GM19324 (cell line): ENCODE measurements at regions not wholly inside any gene's neighbourhood (a gene's known extent, or its start where the extent isn't known, plus 50 kb on each side); places are given as distances from the start of the nearest gene placed in this dataset.
"Not testable (repeated sequence)": the region's sequence is repeated elsewhere in the genome, so short reads cannot be mapped to it uniquely, and the experiment has no call there.

Source experiments
- ATAC-seq: cut with Tn5 transposase; IDR thresholded peaks from one replicate; pipeline ENCODE4 v1.9.1; 2021; ENCODE audit warnings: mild to moderate bottlenecking, moderate library complexity; ENCODE audit not compliant: unreplicated experiment, low FRiP score

- no peak for ATAC-seq
These were observed 738.8 kb upstream of the SGO1 start for GRCh38 chr3:20924646-20925385.

- not testable (repeated sequence) for ATAC-seq
These were observed 735.1 kb upstream of the SGO1 start for GRCh38 chr3:20921112-20921511.

DNA sequence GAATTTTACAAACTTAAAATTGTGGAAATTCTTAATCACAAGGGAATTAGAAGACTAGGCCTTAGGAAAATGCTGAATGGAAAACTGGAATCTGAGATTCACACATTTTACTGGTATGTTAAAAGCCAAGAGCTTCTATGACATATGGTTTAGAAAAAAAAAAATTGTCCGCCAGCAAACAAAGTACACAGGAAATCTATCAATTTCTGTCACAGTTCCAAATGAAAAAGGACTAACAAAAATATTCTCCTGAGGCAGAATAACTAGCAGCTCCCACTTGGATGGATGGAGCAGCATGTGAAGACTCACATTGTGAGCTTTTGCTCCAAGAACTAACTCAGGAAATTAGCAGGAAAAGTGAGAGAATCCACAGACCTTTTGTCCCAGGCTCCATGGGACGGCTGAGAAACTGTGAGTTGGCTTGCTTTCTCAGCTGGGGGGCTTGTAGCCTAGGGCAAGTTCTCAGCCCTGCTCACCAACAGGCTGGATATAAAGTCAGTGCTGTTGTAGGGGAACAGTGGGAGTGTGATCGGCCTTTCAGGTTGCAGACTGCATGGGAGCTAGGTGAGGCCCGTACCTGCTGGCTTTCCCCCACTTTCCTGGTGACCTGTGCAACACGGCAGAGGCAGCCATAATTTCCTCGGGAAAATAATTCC lies 731.1 kb upstream of the SGO1 start:
- no peak for ATAC-seq

DNA sequence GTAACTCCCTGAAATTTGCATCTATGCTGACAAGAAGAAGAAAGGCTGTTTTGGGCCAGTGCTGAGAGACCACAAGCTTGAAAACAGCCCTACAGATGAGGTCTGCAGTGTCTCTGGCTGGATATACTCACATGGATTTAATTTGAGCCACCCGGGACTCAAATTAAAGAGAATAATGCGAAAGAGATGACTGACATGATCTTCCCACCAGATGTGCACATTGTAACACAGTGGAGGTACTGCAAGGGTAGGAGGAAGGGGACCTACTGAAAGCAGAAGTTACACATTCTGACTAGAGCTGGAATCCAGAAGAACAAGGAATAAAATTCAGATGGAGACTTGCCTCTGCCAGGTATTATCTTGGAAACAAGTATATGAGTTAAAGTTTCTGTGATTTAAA lies 728.3 kb upstream of the SGO1 start:
- ATAC-seq: no peak

DNA sequence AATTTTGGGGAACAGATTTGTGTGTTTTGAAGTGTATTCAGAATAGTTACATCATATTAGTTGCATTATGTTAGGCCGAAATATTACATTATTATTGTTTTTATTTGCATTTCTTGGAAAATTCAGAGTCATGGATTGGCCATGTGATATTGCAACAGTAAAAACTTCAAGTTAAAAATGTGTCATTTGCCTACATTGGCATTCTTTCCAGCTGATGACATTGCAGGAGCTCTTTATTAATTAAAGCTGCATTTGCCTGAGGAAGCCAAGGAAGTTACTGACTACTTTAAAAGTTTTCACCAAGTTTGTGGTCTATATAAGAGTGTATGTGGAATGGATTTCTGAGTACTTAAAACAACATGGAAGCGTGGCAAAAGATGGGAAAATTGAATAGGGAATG lies 726.4 kb upstream of the SGO1 start:
- ATAC-seq: no peak

GRCh38 chr3:20909511-20909910 lies 723.5 kb upstream of the SGO1 start:
- ATAC-seq: no peak

- no peak for ATAC-seq
These were observed 719.3 kb upstream of the SGO1 start for GRCh38 chr3:20905210-20905805.

DNA sequence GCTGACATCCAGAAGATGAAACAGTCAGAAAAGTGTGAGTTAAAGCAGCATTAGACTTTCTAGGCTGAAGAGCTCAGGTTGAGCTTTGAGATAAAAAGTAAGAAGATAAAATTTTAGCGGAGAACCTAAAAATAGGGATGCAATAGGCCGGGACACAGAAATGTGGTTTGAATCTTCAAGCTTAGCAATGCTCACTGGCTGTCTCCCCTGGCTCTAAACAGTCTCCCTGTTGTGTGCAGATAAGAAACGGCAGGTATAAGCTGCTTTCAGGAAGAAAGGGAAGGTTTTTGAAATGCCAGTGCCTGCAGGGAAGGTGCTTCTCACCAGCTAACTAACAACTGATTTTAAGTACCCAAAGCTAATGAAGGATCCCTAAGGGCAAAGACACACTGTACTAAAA lies 718.7 kb upstream of the SGO1 start:
- ATAC-seq: no peak

- no peak for ATAC-seq
These were observed 713.0 kb upstream of the SGO1 start for GRCh38 chr3:20898962-20899361.

- ATAC-seq: no peak
These were observed 704.1 kb upstream of the SGO1 start for GRCh38 chr3:20890111-20890519.

DNA sequence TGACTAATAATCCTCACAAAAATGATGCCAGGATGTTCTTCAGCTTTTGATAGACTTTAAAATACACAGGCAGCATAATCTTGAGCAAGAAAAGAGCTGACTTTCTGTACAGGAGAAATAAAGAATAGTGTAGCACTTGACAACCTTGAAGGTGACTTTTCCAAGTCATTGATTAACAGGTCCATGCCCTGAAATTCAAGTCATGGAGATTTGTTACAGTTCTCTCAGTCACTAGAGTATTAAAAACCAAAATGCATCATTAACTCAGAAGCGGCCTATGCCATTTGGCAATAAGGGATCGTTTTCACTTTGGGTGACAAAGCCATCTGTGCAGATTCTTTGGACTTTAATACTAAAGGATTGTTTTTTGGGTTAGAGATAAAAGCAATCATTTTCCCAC lies 692.7 kb upstream of the SGO1 start:
- no peak for ATAC-seq

DNA sequence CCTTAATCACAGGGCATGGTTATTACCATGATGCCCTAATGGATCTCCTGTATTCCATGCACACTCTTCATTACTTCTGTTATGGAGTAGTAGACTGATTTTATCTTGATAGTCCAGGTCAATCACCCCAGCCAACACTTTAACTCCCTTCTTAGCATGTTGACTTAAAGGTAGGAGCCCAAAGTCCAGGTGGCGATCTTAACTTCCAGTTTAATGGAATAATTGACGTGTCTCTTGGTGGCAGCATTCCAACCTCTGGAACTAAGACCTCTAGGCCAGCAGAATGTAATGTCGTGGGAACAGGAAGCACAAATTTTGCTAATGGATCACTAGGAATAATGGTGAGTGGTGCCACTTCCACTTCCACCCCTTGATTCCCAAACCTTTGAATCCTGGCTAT lies 687.2 kb upstream of the SGO1 start:
- ATAC-seq: no peak

DNA sequence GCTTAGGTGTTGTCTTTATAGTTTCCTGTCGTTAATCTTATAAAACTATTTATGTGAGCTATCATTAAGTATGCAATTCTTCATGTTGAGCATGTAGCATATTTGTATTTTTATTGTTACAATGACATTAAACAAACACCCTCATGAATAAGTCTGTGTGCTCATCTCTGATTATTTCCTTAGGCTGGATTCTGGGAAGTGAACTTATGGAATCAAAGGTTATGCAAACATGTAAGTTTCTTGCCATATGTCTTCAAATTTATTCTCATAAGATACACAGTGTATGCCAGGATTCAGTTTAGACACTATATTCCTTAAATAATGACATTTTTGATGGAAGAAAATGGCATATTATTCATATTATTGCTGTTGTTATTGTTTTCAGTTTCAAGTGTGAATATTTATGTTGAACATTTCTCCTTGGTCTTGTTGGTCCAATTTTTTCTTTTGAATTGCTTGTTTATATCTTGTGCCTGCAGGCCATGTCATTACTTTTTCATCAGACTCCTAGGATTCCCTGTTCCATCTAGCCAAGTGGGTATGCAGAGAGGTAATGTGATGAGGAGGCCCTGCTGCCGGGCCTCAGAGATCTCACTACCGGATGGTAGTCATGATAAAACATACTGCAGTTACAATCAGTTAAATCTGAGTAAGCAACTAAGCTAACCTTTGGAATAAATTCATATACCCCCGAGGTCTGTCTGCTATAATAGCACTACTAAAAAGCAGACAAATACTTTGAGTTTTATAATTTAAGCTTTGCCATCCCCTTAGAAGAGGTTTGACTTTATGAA lies 684.3 kb upstream of the SGO1 start:
- no peak for ATAC-seq

DNA sequence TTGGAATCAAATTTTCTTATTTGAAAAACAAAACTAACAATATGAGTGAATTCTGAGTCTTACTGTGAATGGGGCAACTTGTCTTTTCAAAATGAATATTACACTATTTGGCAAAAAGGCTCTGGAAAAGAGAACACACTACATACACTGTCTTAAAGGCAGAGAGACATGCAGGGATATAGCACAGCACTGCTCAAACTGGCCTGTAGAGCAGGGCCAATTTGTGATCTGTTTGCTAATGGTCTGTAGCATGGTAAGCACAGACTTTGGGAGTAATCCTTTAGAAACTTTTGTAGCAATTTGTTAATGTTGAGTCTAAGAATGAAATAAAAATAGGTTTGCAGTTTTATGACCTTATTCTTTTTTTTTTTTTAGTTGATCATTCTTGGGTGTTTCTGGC lies 679.8 kb upstream of the SGO1 start:
- ATAC-seq: no peak

DNA sequence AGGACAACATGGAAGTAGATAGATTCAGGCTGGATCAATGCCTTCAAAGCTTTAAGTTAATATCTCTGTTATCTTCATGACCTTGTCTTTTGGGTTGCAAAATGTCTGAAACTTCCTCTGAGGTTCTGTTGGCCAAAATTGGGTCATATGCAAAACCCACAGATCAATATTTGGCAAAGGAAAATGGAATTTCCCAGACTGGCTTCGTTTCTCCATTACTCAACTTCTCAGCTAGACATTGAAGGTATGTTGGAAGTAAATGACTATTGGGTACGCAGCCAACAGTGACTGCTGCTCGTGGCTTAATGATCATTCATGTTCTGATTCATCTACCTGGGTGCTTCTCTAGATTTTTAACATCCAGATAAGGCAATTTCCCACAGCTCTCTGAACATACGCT lies 675.4 kb upstream of the SGO1 start:
- no peak for ATAC-seq

GRCh38 chr3:20857636-20858035 lies 671.6 kb upstream of the SGO1 start:
- no peak for ATAC-seq

- no peak for ATAC-seq
These were observed 667.9 kb upstream of the SGO1 start for GRCh38 chr3:20853890-20854289.

DNA sequence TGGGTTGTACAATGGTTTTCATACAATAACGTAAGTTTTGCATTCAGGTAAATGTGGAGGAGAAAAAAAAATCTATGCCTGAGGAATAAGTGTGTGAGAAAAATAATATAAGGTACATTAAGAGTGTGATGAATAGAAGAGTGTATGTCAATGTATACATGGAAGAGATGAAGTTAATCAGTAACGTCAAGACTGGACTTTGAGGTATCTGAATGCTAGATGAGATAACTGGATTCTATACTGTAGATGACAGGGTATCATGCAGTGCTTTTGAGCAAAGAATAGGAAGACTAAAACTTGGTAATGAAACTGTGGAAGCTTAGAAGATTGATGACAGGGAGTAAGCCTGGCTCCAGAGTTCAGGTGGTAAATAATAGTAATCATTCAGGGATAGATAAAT lies 666.7 kb upstream of the SGO1 start:
- ATAC-seq: no peak

- no peak for ATAC-seq
These were observed 664.0 kb upstream of the SGO1 start for GRCh38 chr3:20849975-20850374.

DNA sequence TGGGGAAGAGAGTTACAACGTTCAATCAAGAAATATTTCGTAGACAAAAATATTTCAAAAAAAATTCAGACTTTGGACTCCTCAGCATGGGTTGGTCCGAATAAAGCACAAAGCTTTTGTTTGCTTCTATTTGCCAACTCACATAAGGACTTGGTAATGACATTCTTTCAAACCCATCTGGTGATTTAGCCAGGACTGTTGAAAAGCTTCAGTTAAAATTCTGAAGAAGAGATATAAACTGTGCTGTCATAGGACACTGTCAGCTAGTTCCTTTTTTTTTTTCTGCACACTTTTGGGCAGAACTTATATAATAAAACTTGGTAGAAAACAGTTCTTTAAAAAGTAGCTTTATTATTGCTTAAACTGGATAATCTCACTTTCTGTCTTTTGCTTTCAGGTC lies 660.8 kb upstream of the SGO1 start:
- ATAC-seq: no peak

DNA sequence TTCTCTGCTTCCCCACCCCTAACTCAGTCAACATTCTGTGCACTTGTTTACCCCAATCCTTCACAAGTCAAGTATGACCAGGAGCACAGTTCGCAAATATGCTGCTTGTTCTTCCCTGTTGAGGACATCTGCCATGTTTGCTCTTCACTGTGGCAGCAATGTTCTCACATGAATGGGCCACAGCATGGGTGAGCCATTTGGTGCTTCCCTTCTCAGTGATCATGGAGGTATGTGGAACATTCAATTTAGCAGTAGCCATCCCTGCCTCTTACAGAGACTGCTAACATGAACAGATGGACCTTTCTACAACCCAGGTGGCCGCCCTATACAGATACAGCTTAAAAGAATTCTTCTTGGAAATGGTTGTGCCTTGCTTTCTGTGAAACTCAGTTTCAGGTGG lies 660.1 kb upstream of the SGO1 start:
- no peak for ATAC-seq
